ENCODE measurements at regions not wholly inside any gene's neighbourhood (a gene's known extent, or its start where the extent isn't known, plus 50 kb on each side); places are given as distances from the start of the nearest gene placed in this dataset.

- Histone ChIP-seq H3F3A (ENCODE audit: low read depth) (no peaks in the 10 kb centered on the region), H3K4me3 (ENCODE audit: low read length, poor library complexity, severe bottlenecking) (no peak overlapping the region), H3K79me2 (ENCODE audit: insufficient read depth, low read length) (peaks cover 81% of the 10 kb centered on the region), H3K9me2 (replicated peaks; ENCODE audit: low read depth, low read length) (no peaks in the 10 kb centered on the region), H3K9me3 (ENCODE audit: insufficient read depth, low read depth, low read length) (no peaks in the 10 kb centered on the region), H3K27me3 (ENCODE audit: insufficient read depth, low read length, poor library complexity, severe bottlenecking) (no peaks in the 10 kb centered on the region), H3K9ac (ENCODE audit: low read depth, low read length, poor library complexity, severe bottlenecking) (no peak overlapping the region), H4K20me1 (ENCODE audit: insufficient read depth, low read length, poor library complexity, severe bottlenecking) (peaks cover 33% of the 10 kb centered on the region), H3K36me3 (ENCODE audit: insufficient read depth, low read length) (peaks cover 60% of the 10 kb centered on the region; the same call in 1 of the 2 replicates), H3K4me2 (ENCODE audit: low read depth, low read length, poor library complexity, severe bottlenecking) (no peak overlapping the region), H2AFZ (ENCODE audit: low read length) (no peak overlapping the region), H3K4me1 (ENCODE audit: insufficient read depth, low read length, poor library complexity, severe bottlenecking) (peaks cover 5% of the 10 kb centered on the region)
- TF ChIP-seq, protein P1, sequence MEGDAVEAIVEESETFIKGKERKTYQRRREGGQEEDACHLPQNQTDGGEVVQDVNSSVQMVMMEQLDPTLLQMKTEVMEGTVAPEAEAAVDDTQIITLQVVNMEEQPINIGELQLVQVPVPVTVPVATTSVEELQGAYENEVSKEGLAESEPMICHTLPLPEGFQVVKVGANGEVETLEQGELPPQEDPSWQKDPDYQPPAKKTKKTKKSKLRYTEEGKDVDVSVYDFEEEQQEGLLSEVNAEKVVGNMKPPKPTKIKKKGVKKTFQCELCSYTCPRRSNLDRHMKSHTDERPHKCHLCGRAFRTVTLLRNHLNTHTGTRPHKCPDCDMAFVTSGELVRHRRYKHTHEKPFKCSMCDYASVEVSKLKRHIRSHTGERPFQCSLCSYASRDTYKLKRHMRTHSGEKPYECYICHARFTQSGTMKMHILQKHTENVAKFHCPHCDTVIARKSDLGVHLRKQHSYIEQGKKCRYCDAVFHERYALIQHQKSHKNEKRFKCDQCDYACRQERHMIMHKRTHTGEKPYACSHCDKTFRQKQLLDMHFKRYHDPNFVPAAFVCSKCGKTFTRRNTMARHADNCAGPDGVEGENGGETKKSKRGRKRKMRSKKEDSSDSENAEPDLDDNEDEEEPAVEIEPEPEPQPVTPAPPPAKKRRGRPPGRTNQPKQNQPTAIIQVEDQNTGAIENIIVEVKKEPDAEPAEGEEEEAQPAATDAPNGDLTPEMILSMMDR (conservative IDR thresholded peaks at IDR 0.05; ENCODE audit: low read length), result no peak
Measured at GRCh38 chr6:21891080-21891479, 297.5 kb downstream of the SOX4 start.

DNA sequence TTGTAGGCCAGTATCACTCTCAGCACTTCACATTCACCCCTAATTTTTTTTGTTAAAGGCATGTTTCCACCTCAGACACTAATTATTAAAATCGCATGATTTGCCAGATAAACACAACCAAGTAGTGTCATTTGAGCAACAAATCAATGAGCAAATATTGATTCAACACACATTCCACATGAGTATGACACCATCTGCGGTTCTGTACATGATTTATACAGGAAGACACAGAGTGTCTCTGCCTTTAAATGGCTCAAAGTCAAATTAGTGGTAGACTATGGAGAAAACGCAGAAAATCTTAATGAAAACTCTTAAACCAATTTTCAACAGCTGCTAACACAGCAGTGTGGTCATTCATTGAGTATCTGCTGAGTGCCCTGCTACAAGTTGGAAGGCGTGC, 300.2 kb downstream of the SOX4 start:
- Histone ChIP-seq H3K36me3 (ENCODE audit: insufficient read depth, low read length) (peaks cover 39% of the 10 kb centered on the region; the same call in 1 of the 2 replicates), H3K9me3 (ENCODE audit: insufficient read depth, low read depth, low read length) (no peaks in the 10 kb centered on the region), H3K9ac (ENCODE audit: low read depth, low read length, poor library complexity, severe bottlenecking) (no peak overlapping the region), H4K20me1 (ENCODE audit: insufficient read depth, low read length, poor library complexity, severe bottlenecking) (peaks cover 21% of the 10 kb centered on the region), H3K4me2 (ENCODE audit: low read depth, low read length, poor library complexity, severe bottlenecking) (no peak overlapping the region), H3K27me3 (ENCODE audit: insufficient read depth, low read length, poor library complexity, severe bottlenecking) (no peaks in the 10 kb centered on the region), H2AFZ (ENCODE audit: low read length) (no peak overlapping the region), H3F3A (ENCODE audit: low read depth) (no peaks in the 10 kb centered on the region), H3K4me1 (ENCODE audit: insufficient read depth, low read length, poor library complexity, severe bottlenecking) (peaks cover 5% of the 10 kb centered on the region), H3K79me2 (ENCODE audit: insufficient read depth, low read length) (peaks cover 69% of the 10 kb centered on the region), H3K9me2 (replicated peaks; ENCODE audit: low read depth, low read length) (no peaks in the 10 kb centered on the region), H3K4me3 (ENCODE audit: low read length, poor library complexity, severe bottlenecking) (no peak overlapping the region)
- TF ChIP-seq, protein P1 (conservative IDR thresholded peaks at IDR 0.05; ENCODE audit: low read length), result no peak
- no peak for TF ChIP-seq EZH2phosphoT487 (IDR thresholded peaks at IDR 0.05; ENCODE audit: borderline replicate concordance)

GRCh38 chr6:21895555-21895954, 302.0 kb downstream of the SOX4 start:
- Histone ChIP-seq H3K4me1 (ENCODE audit: insufficient read depth, low read length, poor library complexity, severe bottlenecking) (peaks cover 5% of the 10 kb centered on the region), H3K9ac (ENCODE audit: low read depth, low read length, poor library complexity, severe bottlenecking) (no peak overlapping the region), H3K9me3 (ENCODE audit: insufficient read depth, low read depth, low read length) (no peaks in the 10 kb centered on the region), H4K20me1 (ENCODE audit: insufficient read depth, low read length, poor library complexity, severe bottlenecking) (peaks cover 27% of the 10 kb centered on the region), H3K36me3 (ENCODE audit: insufficient read depth, low read length) (peaks cover 43% of the 10 kb centered on the region; the same call in 1 of the 2 replicates), H3K27me3 (ENCODE audit: insufficient read depth, low read length, poor library complexity, severe bottlenecking) (no peaks in the 10 kb centered on the region), H3K4me2 (ENCODE audit: low read depth, low read length, poor library complexity, severe bottlenecking) (no peak overlapping the region), H3K9me2 (replicated peaks; ENCODE audit: low read depth, low read length) (no peaks in the 10 kb centered on the region), H3K4me3 (ENCODE audit: low read length, poor library complexity, severe bottlenecking) (no peak overlapping the region), H2AFZ (ENCODE audit: low read length) (no peak overlapping the region), H3K79me2 (ENCODE audit: insufficient read depth, low read length) (peaks cover 73% of the 10 kb centered on the region), H3F3A (ENCODE audit: low read depth) (no peaks in the 10 kb centered on the region)
- TF ChIP-seq EZH2phosphoT487 (IDR thresholded peaks at IDR 0.05; ENCODE audit: borderline replicate concordance), result no peak
- TF ChIP-seq, protein P1 (conservative IDR thresholded peaks at IDR 0.05; ENCODE audit: low read length), result no peak

Data from Loucy (cell line).